ENCODE measurements at regions not wholly inside any gene's neighbourhood (a gene's known extent, or its start where the extent isn't known, plus 50 kb on each side); places are given as distances from the start of the nearest gene placed in this dataset.

- TF ChIP-seq, protein P1, sequence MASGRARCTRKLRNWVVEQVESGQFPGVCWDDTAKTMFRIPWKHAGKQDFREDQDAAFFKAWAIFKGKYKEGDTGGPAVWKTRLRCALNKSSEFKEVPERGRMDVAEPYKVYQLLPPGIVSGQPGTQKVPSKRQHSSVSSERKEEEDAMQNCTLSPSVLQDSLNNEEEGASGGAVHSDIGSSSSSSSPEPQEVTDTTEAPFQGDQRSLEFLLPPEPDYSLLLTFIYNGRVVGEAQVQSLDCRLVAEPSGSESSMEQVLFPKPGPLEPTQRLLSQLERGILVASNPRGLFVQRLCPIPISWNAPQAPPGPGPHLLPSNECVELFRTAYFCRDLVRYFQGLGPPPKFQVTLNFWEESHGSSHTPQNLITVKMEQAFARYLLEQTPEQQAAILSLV (tag; IDR thresholded peaks at IDR 0.05), result peak; percentile 26; the same call in 1 of the 2 replicates
- TF ChIP-seq MAZ (CRISPR knock-in tag; conservative IDR thresholded peaks at IDR 0.05 in 1 of 2, IDR thresholded peaks at IDR 0.05 in 1 of 2), result peak; percentile 87 to 95
- TF ChIP-seq ESRRB (CRISPR knock-in tag; IDR thresholded peaks at IDR 0.05; ENCODE audit: borderline replicate concordance), result no peak
- peak; percentile 83; the same call in 1 of the 2 replicates for TF ChIP-seq EP300 (IDR thresholded peaks at IDR 0.05; ENCODE audit: low read length)
- peak; percentile 99 for TF ChIP-seq MEIS2 (IDR thresholded peaks at IDR 0.05; ENCODE audit: partially characterized antibody)
- TF ChIP-seq ZC3H8 (IDR thresholded peaks at IDR 0.05), result no peak
- peak; percentile 70; the same call in 1 of the 2 replicates for TF ChIP-seq ZNF311 (CRISPR knock-in tag; IDR thresholded peaks at IDR 0.05)
- peak; percentile 84 for TF ChIP-seq HDAC2 (IDR thresholded peaks at IDR 0.05)
- TF ChIP-seq ZBTB8A (IDR thresholded peaks at IDR 0.05; ENCODE audit: partially characterized antibody), result no peak
- TF ChIP-seq NR2C1 (IDR thresholded peaks at IDR 0.05), result no peak
- TF ChIP-seq NR2C1 (tag; IDR thresholded peaks at IDR 0.05), result no peak
- TF ChIP-seq KLF10 (CRISPR knock-in tag; IDR thresholded peaks at IDR 0.05), result no peak
- 0 out of 2 replicates have a peak, but pooled peaks have one; percentile 51 for TF ChIP-seq TCF7L2 (IDR thresholded peaks at IDR 0.05; ENCODE audit: low read depth, low read length)
- no peak for TF ChIP-seq SIN3B (IDR thresholded peaks at IDR 0.05; ENCODE audit: low read depth)
- TF ChIP-seq NR0B1 (IDR thresholded peaks at IDR 0.05; ENCODE audit: partially characterized antibody), result no peak
- peak; percentile 60 for TF ChIP-seq ETV1 (tag; conservative IDR thresholded peaks at IDR 0.05; ENCODE audit: low read depth)
- TF ChIP-seq ARNT (IDR thresholded peaks at IDR 0.05), result peak in 1 of 2 experiments; percentile 34; a peak in 1 of 4 replicates
- no peak for TF ChIP-seq PHF20 (IDR thresholded peaks at IDR 0.05; ENCODE audit: partially characterized antibody)
- peak; percentile 77; the same call in 1 of the 2 replicates for TF ChIP-seq PHB2 (IDR thresholded peaks at IDR 0.05; ENCODE audit: low read depth)
- TF ChIP-seq, protein P2, sequence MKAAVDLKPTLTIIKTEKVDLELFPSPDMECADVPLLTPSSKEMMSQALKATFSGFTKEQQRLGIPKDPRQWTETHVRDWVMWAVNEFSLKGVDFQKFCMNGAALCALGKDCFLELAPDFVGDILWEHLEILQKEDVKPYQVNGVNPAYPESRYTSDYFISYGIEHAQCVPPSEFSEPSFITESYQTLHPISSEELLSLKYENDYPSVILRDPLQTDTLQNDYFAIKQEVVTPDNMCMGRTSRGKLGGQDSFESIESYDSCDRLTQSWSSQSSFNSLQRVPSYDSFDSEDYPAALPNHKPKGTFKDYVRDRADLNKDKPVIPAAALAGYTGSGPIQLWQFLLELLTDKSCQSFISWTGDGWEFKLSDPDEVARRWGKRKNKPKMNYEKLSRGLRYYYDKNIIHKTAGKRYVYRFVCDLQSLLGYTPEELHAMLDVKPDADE (conservative IDR thresholded peaks at IDR 0.05; ENCODE audit: control insufficient read depth, low read depth, low read length), result peak; percentile 78; the same call in 1 of the 2 replicates
- no peak for TF ChIP-seq ZNF436 (CRISPR knock-in tag; IDR thresholded peaks at IDR 0.05)
- no peak for TF ChIP-seq DEAF1 (CRISPR knock-in tag; IDR thresholded peaks at IDR 0.05)
- peak; percentile 82; the same call in 1 of the 2 replicates for TF ChIP-seq ETV5 (CRISPR knock-in tag; IDR thresholded peaks at IDR 0.05; ENCODE audit: low read depth)
- TF ChIP-seq NONO (IDR thresholded peaks at IDR 0.05; ENCODE audit: low read depth in 2 of 2, low read length in 1 of 2), result no peak
- no peak for TF ChIP-seq BHLHE40 (IDR thresholded peaks at IDR 0.05; ENCODE audit: low read length)
These were observed 446.0 kb downstream of the QKI start (continued) for GRCh38 chr6:163860287-163861081.

All from K562 (cell line).